Caki2 (cell line): ENCODE measurements at regions not wholly inside any gene's neighbourhood (a gene's known extent, or its start where the extent isn't known, plus 50 kb on each side); places are given as distances from the start of the nearest gene placed in this dataset.

Experiments used
- DNase-seq: peaks from one replicate; pipeline ENCODE4 v3.0.0-alpha.2; 2015; ENCODE audit warnings: low read depth
- in situ Hi-C: cut with HindIII; loops from 2 replicates; pipeline ENCODE4 v1.10.0; 2016; ENCODE audit warnings: low sequenced_read_pairs, low pct_unique_long_range_greater_than_20kb, mixed read lengths

DNA sequence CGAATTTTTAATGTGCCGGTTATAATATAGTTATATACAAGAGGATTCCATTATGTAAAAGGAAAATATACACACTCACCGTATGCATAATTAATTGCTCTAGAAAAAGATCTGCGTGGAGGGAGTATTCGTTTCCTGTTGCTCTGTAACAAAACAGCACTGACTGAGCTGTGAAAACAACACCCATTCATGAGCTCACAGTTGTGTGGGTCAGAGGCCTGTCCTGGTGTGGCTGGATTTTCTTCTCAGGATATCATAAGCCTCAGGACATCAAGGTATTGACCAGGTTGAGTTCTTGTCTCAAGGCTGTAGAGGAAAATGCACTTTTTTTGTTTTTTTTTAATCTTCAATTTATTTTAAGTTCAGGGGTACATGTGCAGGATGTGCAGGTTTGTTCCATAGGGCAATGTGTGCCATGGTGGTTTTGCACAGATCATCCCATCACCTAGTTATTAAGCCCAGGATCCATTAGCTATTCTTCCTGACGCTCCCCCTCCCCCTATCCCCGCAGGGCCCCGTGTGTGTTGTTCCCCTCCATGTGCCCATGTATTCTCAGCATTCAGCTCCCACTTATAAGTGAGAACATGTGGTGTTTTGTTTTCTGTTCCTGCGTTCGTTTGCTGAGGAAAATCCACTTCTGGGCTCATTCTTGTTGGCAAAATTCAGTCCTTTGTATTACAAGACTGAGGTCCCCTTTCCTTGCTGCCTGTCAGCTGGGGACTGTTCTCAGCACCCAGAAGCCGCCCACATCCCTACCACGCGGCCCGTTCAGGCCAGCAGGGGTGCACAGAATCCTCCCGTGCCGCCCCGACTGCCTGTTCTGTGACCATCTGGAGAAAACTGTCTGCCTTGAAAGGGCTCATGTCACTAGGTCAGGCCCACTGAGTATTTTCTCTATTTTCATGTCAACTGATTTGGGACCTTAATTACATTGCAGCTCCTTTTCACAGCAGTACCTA lies 87.4 kb upstream of the ERRFI1 start:
- DNase-seq: no peak
- in situ Hi-C loops: no loop called here

GRCh38 chr1:8112611-8113261 lies 86.6 kb upstream of the ERRFI1 start:
- no peak for DNase-seq
- in situ Hi-C loops: no loop called here

- DNase-seq: no peak
- in situ Hi-C loops: no loop called here
Observed at GRCh38 chr1:8111560-8111959, 85.5 kb upstream of the ERRFI1 start.

DNA sequence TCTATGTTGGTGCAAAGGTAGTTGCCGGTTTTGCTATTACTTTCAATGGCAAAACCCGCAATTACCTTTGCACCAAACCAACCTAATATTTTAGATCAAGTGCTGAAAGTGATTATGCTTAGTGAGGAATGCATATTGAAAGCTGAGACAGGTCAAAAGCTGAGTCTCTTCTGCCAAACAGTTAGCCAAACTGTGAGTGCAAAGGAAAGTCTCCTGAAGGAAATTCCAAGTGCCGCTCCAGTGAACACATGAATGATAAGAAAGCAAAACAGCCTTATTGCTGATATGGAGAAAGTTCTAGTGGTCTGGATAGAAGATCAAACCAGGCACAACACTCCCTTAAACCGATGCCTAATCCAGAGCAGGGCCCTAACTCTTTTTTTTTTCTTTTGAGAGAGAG lies 83.1 kb upstream of the ERRFI1 start:
- no peak for DNase-seq
- in situ Hi-C loops: no loop called here

DNA sequence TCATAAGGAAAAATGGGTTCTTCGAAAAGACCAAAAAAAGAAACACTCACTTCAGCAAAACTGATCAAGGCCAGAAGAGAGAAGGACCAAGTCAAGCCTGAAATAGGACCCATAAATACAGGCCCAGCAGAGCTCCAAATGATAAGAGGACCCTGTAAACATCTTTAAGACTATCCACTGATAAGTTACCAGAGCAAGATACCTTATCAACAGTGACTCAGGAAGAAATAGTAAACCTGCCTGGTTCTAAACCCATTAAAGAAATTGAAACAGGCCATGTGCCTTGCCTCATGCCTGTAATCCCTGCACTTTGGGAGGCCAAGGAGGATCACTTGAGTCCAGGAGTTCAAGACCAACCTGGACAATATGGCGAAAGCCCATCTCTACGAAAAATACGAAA lies 81.8 kb upstream of the ERRFI1 start:
- in situ Hi-C loops: no loop called here
- no peak for DNase-seq

GRCh38 chr1:8104278-8105236 lies 78.4 kb upstream of the ERRFI1 start:
- in situ Hi-C loops: no loop called here
- no peak for DNase-seq

DNA sequence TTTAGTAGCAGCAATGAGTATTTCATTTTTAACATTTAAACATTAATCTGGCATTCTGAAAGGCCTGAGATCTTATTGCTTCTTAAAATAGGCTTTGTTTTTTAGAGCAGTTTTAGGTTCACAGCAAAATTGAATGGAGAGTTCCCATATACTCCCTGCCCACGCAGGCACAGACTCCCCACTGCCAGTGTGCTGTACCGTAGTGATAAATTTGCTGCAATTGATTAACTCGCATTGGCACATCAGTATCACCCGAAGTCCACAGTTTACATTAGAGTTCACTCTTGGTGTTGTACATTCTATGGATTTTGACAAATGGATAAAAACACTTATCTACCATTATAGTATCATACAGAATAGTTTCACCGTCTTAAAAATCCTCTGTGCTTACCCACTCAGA lies 71.8 kb upstream of the ERRFI1 start:
- DNase-seq: no peak
- in situ Hi-C loops: loop anchor here (5.0 kb wide), 1 partner anchor 61 kb away; no protein-coding TSS in a partner anchor

DNA sequence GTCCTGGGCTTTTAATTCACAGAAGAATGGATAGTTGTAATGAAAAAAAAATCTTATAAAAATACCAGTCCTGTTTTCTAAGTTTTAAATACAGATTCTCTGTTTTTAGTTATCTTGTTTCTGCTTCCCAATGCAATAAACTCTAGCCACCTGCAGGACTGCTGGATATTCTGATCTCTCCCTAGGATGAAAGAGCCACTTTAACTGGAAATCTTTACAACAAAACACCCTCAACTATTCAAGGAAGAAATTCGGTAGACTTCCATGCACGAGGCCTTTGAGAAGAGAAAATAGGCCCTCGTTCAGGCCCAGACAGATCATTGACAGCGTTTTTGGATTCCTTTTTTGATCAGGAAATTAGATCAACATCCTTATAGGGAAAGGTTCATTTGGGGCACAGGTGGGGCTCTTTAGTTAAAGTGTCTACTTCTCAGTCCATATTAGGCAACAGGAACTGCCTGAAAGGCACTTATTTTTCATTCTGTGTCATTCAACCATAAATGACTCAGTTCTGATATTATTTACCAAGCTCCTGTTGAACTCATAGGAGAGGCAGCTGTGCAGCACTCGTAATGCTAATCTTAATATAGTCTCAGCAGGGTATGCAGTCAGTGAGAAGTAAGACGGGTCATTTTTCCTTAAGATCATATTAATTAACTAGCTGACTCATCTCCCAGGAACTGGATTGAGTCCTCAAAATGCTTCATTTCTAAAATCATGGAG lies 71.1 kb upstream of the ERRFI1 start:
- peak; percentile 89 for DNase-seq
- in situ Hi-C loops: loop anchor here (5.0 kb wide), 1 partner anchor 60 kb away; no protein-coding TSS in a partner anchor

DNA sequence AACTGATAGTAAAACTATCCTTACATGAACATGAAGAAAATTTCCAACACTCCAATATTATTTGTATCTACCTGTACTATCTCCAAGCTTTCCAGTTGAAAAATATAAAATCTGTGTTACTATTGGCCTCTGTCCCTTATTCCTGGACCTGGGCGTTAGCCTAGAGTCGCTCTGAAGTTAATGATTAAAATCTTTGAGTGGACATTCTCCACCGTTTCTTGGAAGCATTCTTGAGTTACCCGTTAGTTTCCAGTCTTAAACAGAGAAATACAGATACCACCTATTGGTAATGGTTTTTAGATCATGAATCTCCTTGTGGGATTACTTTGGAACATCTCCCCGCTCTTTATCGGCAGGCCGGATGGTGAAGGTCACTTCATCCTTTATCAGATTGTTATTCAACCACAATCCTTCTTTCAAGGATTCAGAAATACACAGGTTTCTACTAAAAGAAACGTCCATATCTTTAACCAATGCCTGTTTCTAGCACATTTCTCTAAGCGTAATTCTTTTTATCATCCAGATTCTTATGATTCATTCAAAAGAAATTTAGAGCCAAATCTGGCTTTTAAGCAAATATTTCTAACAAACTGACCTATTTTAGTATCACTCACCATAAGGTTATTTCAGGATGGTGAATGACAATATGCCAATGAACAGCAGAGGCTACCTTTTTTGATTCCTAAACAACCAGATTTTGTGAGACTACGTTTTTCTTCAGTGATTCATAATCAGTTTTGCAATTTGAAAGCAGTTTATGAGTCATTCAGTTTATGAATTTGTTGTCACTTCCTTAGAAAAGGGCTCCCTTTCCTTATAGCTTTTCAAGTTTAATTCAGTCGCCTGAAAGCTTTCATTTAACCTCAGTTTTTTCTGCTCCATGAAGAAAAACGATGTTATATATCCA lies 70.2 kb upstream of the ERRFI1 start:
- in situ Hi-C loops: loop anchor here (5.0 kb wide), 1 partner anchor 59 kb away; no protein-coding TSS in a partner anchor
- DNase-seq: peak; percentile 70

DNA sequence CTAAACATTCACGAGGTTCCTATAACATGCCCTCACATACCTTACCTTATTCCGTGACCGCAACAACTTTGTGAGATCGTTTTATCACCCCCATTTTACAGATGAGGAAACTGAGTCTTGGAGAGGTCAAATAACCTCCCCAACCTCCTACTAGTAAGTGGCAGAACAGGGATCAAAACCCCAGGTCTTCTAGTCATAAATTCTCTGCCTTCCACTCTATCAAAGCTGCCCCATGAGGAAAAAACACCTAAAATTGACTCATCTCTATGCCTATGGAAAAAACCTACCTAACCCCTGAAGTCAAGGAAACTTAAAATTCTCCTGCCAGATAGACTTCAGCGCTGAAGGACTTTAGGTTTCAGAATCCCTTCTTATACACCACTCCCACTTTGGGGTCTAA lies 69.5 kb upstream of the ERRFI1 start:
- no peak for DNase-seq
- in situ Hi-C loops: loop anchor here (5.0 kb wide), 1 partner anchor 58 kb away; no protein-coding TSS in a partner anchor

- peak; percentile 79 for DNase-seq
Observed at GRCh38 chr1:8094481-8095241, 68.6 kb upstream of the ERRFI1 start.

GRCh38 chr1:8093221-8093980 lies 67.3 kb upstream of the ERRFI1 start:
- in situ Hi-C loops: no loop called here

More at GRCh38 chr1:8094481-8095241, 68.6 kb upstream of the ERRFI1 start:
- in situ Hi-C loops: loop anchor here (5.0 kb wide), 1 partner anchor 57 kb away; no protein-coding TSS in a partner anchor

DNA sequence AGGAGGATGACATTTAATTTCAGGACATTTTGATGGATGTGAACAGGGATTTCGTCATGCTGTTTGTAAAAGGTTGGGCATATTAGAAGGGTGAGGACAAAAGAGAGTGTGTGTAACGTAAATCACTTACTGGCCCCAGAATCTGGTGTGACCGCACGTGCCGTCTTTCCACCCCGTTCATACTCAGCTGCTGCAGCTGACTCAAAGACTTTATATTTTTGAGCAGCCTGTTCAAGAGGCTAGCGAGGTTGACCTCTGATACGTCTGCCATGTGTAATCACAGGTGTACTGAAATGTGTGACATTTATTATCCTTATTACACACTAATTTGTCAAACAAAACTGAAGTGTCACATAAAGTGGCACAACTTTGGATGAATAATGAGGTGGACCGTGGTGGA lies 66.5 kb upstream of the ERRFI1 start:
- DNase-seq: no peak
- in situ Hi-C loops: no loop called here

More at GRCh38 chr1:8093221-8093980, 67.3 kb upstream of the ERRFI1 start:
- DNase-seq: no peak

- in situ Hi-C loops: no loop called here
- DNase-seq: no peak
Observed at GRCh38 chr1:8091691-8092090, 65.6 kb upstream of the ERRFI1 start.

GRCh38 chr1:8090241-8090702 lies 64.2 kb upstream of the ERRFI1 start:
- DNase-seq: peak; percentile 58

More at GRCh38 chr1:8090241-8090702, 64.2 kb upstream of the ERRFI1 start:
- in situ Hi-C loops: no loop called here
